Ishikawa (cell line): ENCODE measurements at regions not wholly inside any gene's neighbourhood (a gene's known extent, or its start where the extent isn't known, plus 50 kb on each side); places are given as distances from the start of the nearest gene placed in this dataset.

Source experiments
- CEBPB ChIP-seq: IDR thresholded peaks from 2 replicates; pipeline ENCODE4 v1.6.1; 2012
- CREB1 ChIP-seq: IDR thresholded peaks from 2 replicates; pipeline ENCODE4 v1.6.1; 2012; ENCODE audit warnings: low read depth
- EGR1 ChIP-seq: IDR thresholded peaks from 2 replicates; pipeline ENCODE4 v1.6.1; 2012
- EP300 ChIP-seq: IDR thresholded peaks from 2 replicates; pipeline ENCODE4 v1.6.1; 2012; ENCODE audit warnings: borderline replicate concordance
- FOXM1 ChIP-seq: IDR thresholded peaks from 2 replicates; pipeline ENCODE4 v1.6.1; 2012; ENCODE audit warnings: low read depth, borderline replicate concordance
- NFIC ChIP-seq: IDR thresholded peaks from 2 replicates; pipeline ENCODE4 v1.6.1; 2012
- RAD21 ChIP-seq: IDR thresholded peaks from 2 replicates; pipeline ENCODE4 v1.6.1; 2012; ENCODE audit warnings: low read depth
- TAF1 ChIP-seq: IDR thresholded peaks from 2 replicates; pipeline ENCODE4 v1.6.1; 2012; ENCODE audit warnings: low read depth, mild to moderate bottlenecking
- TCF12 ChIP-seq: IDR thresholded peaks from 2 replicates; pipeline ENCODE4 v1.6.1; 2012; ENCODE audit warnings: low read depth
- TEAD4 ChIP-seq: IDR thresholded peaks from 2 replicates; pipeline ENCODE4 v1.6.1; 2012
- YY1 ChIP-seq: IDR thresholded peaks from 2 replicates; pipeline ENCODE4 v1.6.1; 2012; ENCODE audit warnings: low read depth
- ZBTB7A ChIP-seq: IDR thresholded peaks from 2 replicates; pipeline ENCODE4 v1.6.1; 2012; ENCODE audit warnings: low read depth
- TF ChIP-seq, protein P1 (sequence below): IDR thresholded peaks from 2 replicates; pipeline ENCODE4 v1.6.1; 2012; ENCODE audit warnings: low read depth, mild to moderate bottlenecking
- TF ChIP-seq, protein P2 (sequence below): IDR thresholded peaks from 2 replicates; pipeline ENCODE4 v1.6.1; 2012
- TF ChIP-seq, protein P3 (sequence below): IDR thresholded peaks from 2 replicates; pipeline ENCODE4 v1.6.1; 2012

DNA sequence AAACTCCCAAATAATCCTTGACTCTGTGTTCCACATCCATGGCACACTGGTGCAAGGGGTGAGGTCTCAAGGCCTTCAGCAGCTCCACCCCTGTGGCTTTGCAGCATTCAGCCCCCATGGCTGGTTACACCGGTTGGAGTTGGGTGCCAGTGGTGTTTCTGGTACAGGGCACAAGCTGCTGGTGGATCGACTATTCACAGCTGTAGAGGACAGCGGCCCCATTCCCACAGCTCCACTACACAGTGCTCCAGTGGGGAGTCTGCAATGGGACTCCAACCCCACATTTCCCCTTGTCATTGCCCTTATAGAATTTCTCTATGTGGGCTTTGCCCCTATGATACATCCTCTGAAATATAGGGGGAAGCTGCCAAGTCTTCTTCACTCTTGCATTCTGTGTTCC is 64.3 kb upstream of the SGO1 start:
- TF ChIP-seq, protein P1, sequence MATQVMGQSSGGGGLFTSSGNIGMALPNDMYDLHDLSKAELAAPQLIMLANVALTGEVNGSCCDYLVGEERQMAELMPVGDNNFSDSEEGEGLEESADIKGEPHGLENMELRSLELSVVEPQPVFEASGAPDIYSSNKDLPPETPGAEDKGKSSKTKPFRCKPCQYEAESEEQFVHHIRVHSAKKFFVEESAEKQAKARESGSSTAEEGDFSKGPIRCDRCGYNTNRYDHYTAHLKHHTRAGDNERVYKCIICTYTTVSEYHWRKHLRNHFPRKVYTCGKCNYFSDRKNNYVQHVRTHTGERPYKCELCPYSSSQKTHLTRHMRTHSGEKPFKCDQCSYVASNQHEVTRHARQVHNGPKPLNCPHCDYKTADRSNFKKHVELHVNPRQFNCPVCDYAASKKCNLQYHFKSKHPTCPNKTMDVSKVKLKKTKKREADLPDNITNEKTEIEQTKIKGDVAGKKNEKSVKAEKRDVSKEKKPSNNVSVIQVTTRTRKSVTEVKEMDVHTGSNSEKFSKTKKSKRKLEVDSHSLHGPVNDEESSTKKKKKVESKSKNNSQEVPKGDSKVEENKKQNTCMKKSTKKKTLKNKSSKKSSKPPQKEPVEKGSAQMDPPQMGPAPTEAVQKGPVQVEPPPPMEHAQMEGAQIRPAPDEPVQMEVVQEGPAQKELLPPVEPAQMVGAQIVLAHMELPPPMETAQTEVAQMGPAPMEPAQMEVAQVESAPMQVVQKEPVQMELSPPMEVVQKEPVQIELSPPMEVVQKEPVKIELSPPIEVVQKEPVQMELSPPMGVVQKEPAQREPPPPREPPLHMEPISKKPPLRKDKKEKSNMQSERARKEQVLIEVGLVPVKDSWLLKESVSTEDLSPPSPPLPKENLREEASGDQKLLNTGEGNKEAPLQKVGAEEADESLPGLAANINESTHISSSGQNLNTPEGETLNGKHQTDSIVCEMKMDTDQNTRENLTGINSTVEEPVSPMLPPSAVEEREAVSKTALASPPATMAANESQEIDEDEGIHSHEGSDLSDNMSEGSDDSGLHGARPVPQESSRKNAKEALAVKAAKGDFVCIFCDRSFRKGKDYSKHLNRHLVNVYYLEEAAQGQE, result no peak
- TF ChIP-seq YY1, result no peak
- TF ChIP-seq TEAD4, result no peak
- TF ChIP-seq ZBTB7A, result no peak
- TF ChIP-seq, protein P2, sequence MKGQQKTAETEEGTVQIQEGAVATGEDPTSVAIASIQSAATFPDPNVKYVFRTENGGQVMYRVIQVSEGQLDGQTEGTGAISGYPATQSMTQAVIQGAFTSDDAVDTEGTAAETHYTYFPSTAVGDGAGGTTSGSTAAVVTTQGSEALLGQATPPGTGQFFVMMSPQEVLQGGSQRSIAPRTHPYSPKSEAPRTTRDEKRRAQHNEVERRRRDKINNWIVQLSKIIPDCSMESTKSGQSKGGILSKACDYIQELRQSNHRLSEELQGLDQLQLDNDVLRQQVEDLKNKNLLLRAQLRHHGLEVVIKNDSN, result no peak
- TF ChIP-seq TAF1, result no peak
- TF ChIP-seq CREB1, result no peak
- TF ChIP-seq FOXM1, result no peak
- no peak for TF ChIP-seq TCF12
- no peak for TF ChIP-seq CEBPB
- no peak for TF ChIP-seq EP300
- TF ChIP-seq, protein P3, sequence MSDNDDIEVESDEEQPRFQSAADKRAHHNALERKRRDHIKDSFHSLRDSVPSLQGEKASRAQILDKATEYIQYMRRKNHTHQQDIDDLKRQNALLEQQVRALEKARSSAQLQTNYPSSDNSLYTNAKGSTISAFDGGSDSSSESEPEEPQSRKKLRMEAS, result no peak

DNA sequence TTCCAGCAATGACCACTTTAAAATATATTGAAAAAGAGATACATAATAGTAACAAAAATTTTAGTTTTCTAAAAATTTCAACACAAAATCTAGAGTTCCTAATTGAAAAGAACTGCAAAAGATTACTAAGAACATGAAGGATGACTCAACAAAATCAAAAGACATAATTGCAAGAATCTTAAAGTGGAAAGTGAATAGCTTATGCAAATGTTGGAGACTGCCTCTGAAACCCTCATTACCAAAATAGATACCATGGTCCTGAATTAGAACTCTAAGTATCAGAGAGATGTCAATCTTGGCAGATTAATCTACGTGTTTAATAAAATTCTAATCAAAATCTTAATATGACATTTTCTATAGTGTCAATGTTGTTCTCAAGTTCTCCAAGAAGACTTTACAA is 60.7 kb upstream of the SGO1 start:
- TF ChIP-seq TAF1 (no peak), FOXM1 (no peak), TCF12 (no peak), RAD21 (no peak), NFIC (no peak), EP300 (no peak), TEAD4 (no peak), CEBPB (no peak), YY1 (no peak), ZBTB7A (no peak), EGR1 (no peak), CREB1 (no peak)
- TF ChIP-seq, protein P1, result no peak
- TF ChIP-seq, protein P3, result no peak
- TF ChIP-seq, protein P2, result no peak

DNA sequence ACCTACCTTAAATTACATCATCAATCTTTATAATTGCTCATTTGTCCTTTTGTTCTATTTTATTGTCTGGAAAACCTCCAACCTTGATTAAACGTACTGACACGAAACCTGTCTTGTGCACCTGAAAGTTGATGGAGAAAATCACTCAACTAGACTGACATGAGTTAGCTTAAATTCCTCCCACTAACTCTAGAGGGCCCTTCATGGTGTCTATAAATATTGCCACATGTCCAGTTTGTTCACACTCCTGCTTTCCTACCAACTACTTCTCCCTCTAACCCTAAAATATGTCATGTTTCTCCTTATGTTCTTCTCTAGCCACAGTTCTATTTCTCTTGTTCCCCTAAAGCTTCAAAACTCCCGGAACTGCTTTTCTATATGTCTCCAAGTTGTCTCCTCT is 59.8 kb upstream of the SGO1 start:
- TF ChIP-seq YY1 (no peak), RAD21 (no peak), EGR1 (no peak), TCF12 (no peak), NFIC (no peak), ZBTB7A (no peak), FOXM1 (no peak), CREB1 (no peak), CEBPB (no peak), TEAD4 (no peak), TAF1 (no peak), EP300 (no peak)
- TF ChIP-seq, protein P2, result no peak
- TF ChIP-seq, protein P3, result no peak
- TF ChIP-seq, protein P1, result no peak
